ENCODE measurements at regions not wholly inside any gene's neighbourhood (a gene's known extent, or its start where the extent isn't known, plus 50 kb on each side); places are given as distances from the start of the nearest gene placed in this dataset.
A peak's percentile ranks its signal among the peaks of the same experiment; 100 is the strongest.
"Not testable (repeated sequence)": the region's sequence is repeated elsewhere in the genome, so short reads cannot be mapped to it uniquely, and the experiment has no call there.

GRCh38 chr10:18906636-18907035 is 142.0 kb upstream of the MALRD1 start:
- H3K4me3 ChIP-seq (ENCODE audit: low read length) = no peak overlapping the region
- TF ChIP-seq, protein P1, sequence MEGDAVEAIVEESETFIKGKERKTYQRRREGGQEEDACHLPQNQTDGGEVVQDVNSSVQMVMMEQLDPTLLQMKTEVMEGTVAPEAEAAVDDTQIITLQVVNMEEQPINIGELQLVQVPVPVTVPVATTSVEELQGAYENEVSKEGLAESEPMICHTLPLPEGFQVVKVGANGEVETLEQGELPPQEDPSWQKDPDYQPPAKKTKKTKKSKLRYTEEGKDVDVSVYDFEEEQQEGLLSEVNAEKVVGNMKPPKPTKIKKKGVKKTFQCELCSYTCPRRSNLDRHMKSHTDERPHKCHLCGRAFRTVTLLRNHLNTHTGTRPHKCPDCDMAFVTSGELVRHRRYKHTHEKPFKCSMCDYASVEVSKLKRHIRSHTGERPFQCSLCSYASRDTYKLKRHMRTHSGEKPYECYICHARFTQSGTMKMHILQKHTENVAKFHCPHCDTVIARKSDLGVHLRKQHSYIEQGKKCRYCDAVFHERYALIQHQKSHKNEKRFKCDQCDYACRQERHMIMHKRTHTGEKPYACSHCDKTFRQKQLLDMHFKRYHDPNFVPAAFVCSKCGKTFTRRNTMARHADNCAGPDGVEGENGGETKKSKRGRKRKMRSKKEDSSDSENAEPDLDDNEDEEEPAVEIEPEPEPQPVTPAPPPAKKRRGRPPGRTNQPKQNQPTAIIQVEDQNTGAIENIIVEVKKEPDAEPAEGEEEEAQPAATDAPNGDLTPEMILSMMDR (conservative IDR thresholded peaks at IDR 0.05; ENCODE audit: low read length) = no peak
- DNase-seq (ENCODE audit: low read depth) = no peak

- DNase-seq (ENCODE audit: low read depth); H3K4me3 ChIP-seq (ENCODE audit: low read length): not testable (repeated sequence)
These were observed 131.2 kb upstream of the MALRD1 start for GRCh38 chr10:18917431-18917830.

DNA sequence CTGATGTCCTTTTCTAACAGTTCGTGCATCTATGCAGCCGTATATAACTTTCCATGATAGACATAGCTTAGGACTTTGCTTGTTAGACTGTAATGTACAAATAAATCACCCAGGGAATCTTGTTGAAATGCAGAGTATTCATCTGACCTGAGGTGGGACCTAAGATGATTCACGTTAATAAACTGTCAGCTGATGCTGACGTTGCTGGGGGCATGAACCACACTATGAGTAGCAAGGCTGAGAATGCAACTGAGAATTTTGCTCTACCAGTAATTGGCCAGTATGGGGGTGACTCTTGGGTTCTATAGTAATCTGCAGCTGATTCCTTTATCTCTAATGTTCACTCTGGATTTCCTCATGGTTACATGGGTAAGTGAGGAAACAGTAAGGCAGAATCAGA is 130.1 kb upstream of the MALRD1 start:
- H3K4me3 ChIP-seq (ENCODE audit: low read length) = no peak overlapping the region
- TF ChIP-seq, protein P1 (conservative IDR thresholded peaks at IDR 0.05; ENCODE audit: low read length) = no peak
- DNase-seq (ENCODE audit: low read depth) = peak; percentile 4

DNA sequence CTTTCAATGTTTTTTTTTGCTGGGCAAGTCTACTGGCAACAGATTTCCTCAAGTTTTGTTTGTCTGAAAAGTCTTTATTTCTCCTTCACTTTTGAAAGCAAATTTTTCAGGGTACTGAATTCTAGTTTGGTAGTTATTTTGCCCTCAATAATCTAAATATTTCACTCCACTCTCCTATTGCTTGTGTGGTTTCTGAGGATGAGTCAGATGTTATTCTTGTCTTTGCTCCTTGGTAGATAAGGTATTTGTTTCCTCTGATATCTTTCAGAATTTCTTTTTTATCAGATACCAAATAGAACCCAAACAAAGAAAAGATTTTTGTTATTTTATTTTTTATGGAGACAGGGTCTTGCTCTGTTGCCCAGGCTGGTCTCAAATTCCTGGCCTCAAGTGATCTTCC is 99.2 kb upstream of the MALRD1 start:
- no peak for DNase-seq (ENCODE audit: low read depth)
- TF ChIP-seq, protein P1 (conservative IDR thresholded peaks at IDR 0.05; ENCODE audit: low read length) = no peak
- no peak overlapping the region for H3K4me3 ChIP-seq (ENCODE audit: low read length)

- H3K4me3 ChIP-seq (ENCODE audit: low read length); DNase-seq (ENCODE audit: low read depth): not testable (repeated sequence)
These were observed 97.4 kb upstream of the MALRD1 start for GRCh38 chr10:18951072-18951823.

- TF ChIP-seq, protein P1 (conservative IDR thresholded peaks at IDR 0.05; ENCODE audit: low read length) = no peak
- no peak overlapping the region for H3K4me3 ChIP-seq (ENCODE audit: low read length)
These were observed 93.5 kb upstream of the MALRD1 start for GRCh38 chr10:18955061-18955460.

DNA sequence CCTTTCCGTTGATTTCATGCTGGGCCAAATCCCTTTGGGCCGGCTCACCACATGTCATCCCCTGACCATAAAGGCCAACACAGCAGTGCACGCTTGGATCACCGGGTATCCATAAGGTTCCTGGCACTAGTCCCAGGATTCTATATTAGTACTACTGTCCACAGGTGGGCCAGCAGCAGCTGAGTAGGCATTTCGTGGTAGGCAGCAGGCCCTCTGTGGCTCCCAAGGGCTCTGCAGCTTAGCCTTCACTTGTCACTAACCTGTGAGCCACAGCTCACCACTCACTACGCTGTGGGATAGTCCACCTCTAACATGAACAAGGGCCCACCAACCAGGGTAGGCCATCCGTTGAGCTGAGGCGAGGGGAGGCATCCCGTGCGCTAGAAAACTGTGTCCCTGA is 89.2 kb upstream of the MALRD1 start:
- H3K4me3 ChIP-seq (ENCODE audit: low read length) = no peak overlapping the region
- no peak for DNase-seq (ENCODE audit: low read depth)
- TF ChIP-seq, protein P1 (conservative IDR thresholded peaks at IDR 0.05; ENCODE audit: low read length) = no peak

More at GRCh38 chr10:18955061-18955460, 93.5 kb upstream of the MALRD1 start:
- no peak for DNase-seq (ENCODE audit: low read depth)

GRCh38 chr10:18960466-18961079 is 88.0 kb upstream of the MALRD1 start:
- no peak overlapping the region for H3K4me3 ChIP-seq (ENCODE audit: low read length)
- no peak for DNase-seq (ENCODE audit: low read depth)
- TF ChIP-seq, protein P1 (conservative IDR thresholded peaks at IDR 0.05; ENCODE audit: low read length) = no peak
